ENCODE measurements at regions not wholly inside any gene's neighbourhood (a gene's known extent, or its start where the extent isn't known, plus 50 kb on each side); places are given as distances from the start of the nearest gene placed in this dataset.

- Histone ChIP-seq H3K4me1 (ENCODE audit: insufficient read depth) (no peaks in the 10 kb centered on the region), H3K9me3 (no peaks in the 10 kb centered on the region), H3K27me3 (no peaks in the 10 kb centered on the region), H3K4me3 (no peak overlapping the region), H3K27ac (no peak overlapping the region), H3K36me3 (no peaks in the 10 kb centered on the region)
- WGBS, 3 donors, result 56 to 69% (median 57%) methylated on average over 2 of the region's 2 CpGs
- DNase-seq, result no peak
- intact Hi-C loops (cut with DNase I), result no loop called here
- TF ChIP-seq POLR2A (IDR thresholded peaks at IDR 0.05), result no peak
- no peak for TF ChIP-seq EP300 (IDR thresholded peaks at IDR 0.05)
- no peak for TF ChIP-seq CTCF (IDR thresholded peaks at IDR 0.05)
These were observed 457.0 kb upstream of the ONECUT1 start for GRCh38 chr15:53247041-53247708.

GRCh38 chr15:53246404-53246803 lies 456.3 kb upstream of the ONECUT1 start:
- Histone ChIP-seq H3K27ac (no peak overlapping the region), H3K4me3 (no peak overlapping the region), H3K9me3 (no peaks in the 10 kb centered on the region), H3K27me3 (no peaks in the 10 kb centered on the region), H3K4me1 (ENCODE audit: insufficient read depth) (no peaks in the 10 kb centered on the region), H3K36me3 (no peaks in the 10 kb centered on the region)
- WGBS, 3 donors, result 61 to 77% (median 71%) methylated on average over 1 of the region's 1 CpG
- TF ChIP-seq EP300 (IDR thresholded peaks at IDR 0.05) (no peak), CTCF (IDR thresholded peaks at IDR 0.05) (no peak), POLR2A (IDR thresholded peaks at IDR 0.05) (no peak)
- no peak for DNase-seq
- intact Hi-C loops (cut with DNase I), result no loop called here

GRCh38 chr15:53233801-53234200 lies 443.7 kb upstream of the ONECUT1 start:
- H3K4me3 ChIP-seq, result no peak overlapping the region
- no peaks in the 10 kb centered on the region for H3K36me3 ChIP-seq
- intact Hi-C loops (cut with DNase I), result no loop called here
- H3K27ac ChIP-seq, result no peak overlapping the region
- H3K9me3 ChIP-seq, result no peaks in the 10 kb centered on the region
- 3 to 16% (median 13%) methylated on average over 2 of the region's 2 CpGs for WGBS, 3 donors
- H3K4me1 ChIP-seq (ENCODE audit: insufficient read depth), result no peaks in the 10 kb centered on the region
- no peak for DNase-seq
- TF ChIP-seq POLR2A (IDR thresholded peaks at IDR 0.05), result no peak
- H3K27me3 ChIP-seq, result no peaks in the 10 kb centered on the region

GRCh38 chr15:53230473-53230872 lies 440.3 kb upstream of the ONECUT1 start:
- no peaks in the 10 kb centered on the region for H3K36me3 ChIP-seq
- TF ChIP-seq POLR2A (IDR thresholded peaks at IDR 0.05), result no peak
- no peak for TF ChIP-seq CTCF (IDR thresholded peaks at IDR 0.05)
- TF ChIP-seq EP300 (IDR thresholded peaks at IDR 0.05), result no peak
- no peaks in the 10 kb centered on the region for H3K9me3 ChIP-seq
- 69 to 76% (median 69%) methylated on average over 1 of the region's 1 CpG for WGBS, 3 donors
- no peaks in the 10 kb centered on the region for H3K27me3 ChIP-seq
- no peak for DNase-seq
- H3K4me3 ChIP-seq, result no peak overlapping the region
- no peak overlapping the region for H3K27ac ChIP-seq
- H3K4me1 ChIP-seq (ENCODE audit: insufficient read depth), result no peaks in the 10 kb centered on the region
- intact Hi-C loops (cut with DNase I), result no loop called here

GRCh38 chr15:53226559-53226958 lies 436.4 kb upstream of the ONECUT1 start:
- Histone ChIP-seq H3K27ac (no peak overlapping the region), H3K36me3 (no peaks in the 10 kb centered on the region), H3K27me3 (no peaks in the 10 kb centered on the region), H3K9me3 (no peaks in the 10 kb centered on the region), H3K4me1 (ENCODE audit: insufficient read depth) (no peaks in the 10 kb centered on the region), H3K4me3 (no peak overlapping the region)
- WGBS, 3 donors, result 72 to 78% (median 76%) methylated on average over 2 of the region's 2 CpGs
- TF ChIP-seq CTCF (IDR thresholded peaks at IDR 0.05) (no peak), EP300 (IDR thresholded peaks at IDR 0.05) (no peak), POLR2A (IDR thresholded peaks at IDR 0.05) (no peak)
- DNase-seq, result no peak
- intact Hi-C loops (cut with DNase I), result no loop called here
